ENCODE measurements at regions not wholly inside any gene's neighbourhood (a gene's known extent, or its start where the extent isn't known, plus 50 kb on each side); places are given as distances from the start of the nearest gene placed in this dataset.
A peak's percentile ranks its signal among the peaks of the same experiment; 100 is the strongest.

DNA sequence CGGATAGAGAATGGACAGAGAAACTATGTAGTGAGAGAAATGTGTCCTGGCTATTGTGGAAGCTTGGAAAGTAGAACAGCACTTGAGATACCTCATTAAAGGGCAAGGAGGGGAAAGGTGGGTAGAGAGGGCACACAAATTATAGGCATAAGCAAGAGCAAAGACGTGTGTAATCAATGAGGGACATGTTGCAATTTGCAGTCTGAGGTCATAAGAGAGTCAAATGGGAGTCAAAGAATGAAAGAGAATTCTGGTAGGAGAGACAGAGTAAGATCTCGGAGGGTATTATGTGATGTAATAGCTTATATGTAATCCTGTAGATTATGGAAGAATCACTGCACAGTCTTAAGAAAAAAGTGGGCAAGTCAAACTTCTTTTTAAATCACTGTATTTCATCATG, 312.0 kb upstream of the RGMB start:
- TF ChIP-seq, protein P1, sequence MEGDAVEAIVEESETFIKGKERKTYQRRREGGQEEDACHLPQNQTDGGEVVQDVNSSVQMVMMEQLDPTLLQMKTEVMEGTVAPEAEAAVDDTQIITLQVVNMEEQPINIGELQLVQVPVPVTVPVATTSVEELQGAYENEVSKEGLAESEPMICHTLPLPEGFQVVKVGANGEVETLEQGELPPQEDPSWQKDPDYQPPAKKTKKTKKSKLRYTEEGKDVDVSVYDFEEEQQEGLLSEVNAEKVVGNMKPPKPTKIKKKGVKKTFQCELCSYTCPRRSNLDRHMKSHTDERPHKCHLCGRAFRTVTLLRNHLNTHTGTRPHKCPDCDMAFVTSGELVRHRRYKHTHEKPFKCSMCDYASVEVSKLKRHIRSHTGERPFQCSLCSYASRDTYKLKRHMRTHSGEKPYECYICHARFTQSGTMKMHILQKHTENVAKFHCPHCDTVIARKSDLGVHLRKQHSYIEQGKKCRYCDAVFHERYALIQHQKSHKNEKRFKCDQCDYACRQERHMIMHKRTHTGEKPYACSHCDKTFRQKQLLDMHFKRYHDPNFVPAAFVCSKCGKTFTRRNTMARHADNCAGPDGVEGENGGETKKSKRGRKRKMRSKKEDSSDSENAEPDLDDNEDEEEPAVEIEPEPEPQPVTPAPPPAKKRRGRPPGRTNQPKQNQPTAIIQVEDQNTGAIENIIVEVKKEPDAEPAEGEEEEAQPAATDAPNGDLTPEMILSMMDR (IDR thresholded peaks at IDR 0.05; ENCODE audit: insufficient read depth, low read length, severe bottlenecking) = no peak

DNA sequence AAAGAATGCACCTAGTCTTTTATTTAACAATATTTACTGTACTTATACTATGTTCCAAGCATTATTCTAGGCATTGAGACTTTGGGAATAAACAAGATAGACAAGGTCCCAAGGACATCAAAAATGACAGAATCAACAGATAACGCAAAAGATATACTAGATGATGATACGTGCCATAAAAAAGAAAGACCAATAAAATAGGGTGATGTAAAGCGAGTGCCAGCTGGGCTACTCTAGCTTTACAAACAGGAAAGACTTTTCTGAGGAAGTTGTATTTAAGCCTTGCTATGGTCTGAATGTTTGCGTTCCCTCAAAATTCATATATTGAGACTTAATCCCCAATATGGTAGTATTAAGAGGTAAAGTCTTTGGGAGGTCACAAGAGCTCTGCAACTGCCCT, 310.2 kb upstream of the RGMB start:
- Histone ChIP-seq H3K4me3 (ENCODE audit: low read depth, low read length) (no peak overlapping the region), H3K36me3 (ENCODE audit: control insufficient read depth, insufficient read depth, low read length) (no peaks in the 10 kb centered on the region), H3K27me3 (ENCODE audit: control insufficient read depth, insufficient read depth, low read length) (no peaks in the 10 kb centered on the region)
- DNase-seq (ENCODE audit: low read depth) (no peak), FAIRE-seq (no peak)
- TF ChIP-seq, protein P1 (IDR thresholded peaks at IDR 0.05; ENCODE audit: insufficient read depth, low read length, severe bottlenecking) = no peak

More for the DNA sequence above, 312.0 kb upstream of the RGMB start:
- FAIRE-seq (no peak), DNase-seq (ENCODE audit: low read depth) (peak; percentile 14)
- Histone ChIP-seq H3K4me3 (ENCODE audit: low read depth, low read length) (no peak overlapping the region), H3K36me3 (ENCODE audit: control insufficient read depth, insufficient read depth, low read length) (no peaks in the 10 kb centered on the region), H3K27me3 (ENCODE audit: control insufficient read depth, insufficient read depth, low read length) (no peaks in the 10 kb centered on the region)

DNA sequence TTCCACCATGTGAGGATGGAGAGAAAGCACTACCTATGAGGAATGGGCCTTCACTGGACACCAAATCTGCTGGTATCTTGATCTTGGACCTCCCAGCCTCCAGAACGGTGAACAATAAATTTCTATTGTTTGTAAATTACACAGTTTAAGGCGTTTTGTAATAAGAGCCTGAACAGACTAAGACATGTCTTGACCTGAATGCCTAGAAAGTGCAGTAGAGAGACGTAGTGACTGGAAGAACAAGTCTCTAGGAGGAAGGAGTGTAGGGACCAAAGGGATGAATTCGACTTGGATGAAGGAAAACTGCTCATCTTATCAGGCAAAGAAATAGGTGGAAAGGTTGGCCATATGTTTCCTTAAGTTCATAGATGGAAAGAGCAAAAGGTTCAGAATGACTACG, 309.8 kb upstream of the RGMB start:
- no peak overlapping the region for H3K4me3 ChIP-seq (ENCODE audit: low read depth, low read length)
- no peaks in the 10 kb centered on the region for H3K36me3 ChIP-seq (ENCODE audit: control insufficient read depth, insufficient read depth, low read length)
- DNase-seq (ENCODE audit: low read depth) (peak; percentile 85), FAIRE-seq (no peak)
- H3K27me3 ChIP-seq (ENCODE audit: control insufficient read depth, insufficient read depth, low read length) = no peaks in the 10 kb centered on the region
- TF ChIP-seq, protein P1 (IDR thresholded peaks at IDR 0.05; ENCODE audit: insufficient read depth, low read length, severe bottlenecking) = no peak

DNA sequence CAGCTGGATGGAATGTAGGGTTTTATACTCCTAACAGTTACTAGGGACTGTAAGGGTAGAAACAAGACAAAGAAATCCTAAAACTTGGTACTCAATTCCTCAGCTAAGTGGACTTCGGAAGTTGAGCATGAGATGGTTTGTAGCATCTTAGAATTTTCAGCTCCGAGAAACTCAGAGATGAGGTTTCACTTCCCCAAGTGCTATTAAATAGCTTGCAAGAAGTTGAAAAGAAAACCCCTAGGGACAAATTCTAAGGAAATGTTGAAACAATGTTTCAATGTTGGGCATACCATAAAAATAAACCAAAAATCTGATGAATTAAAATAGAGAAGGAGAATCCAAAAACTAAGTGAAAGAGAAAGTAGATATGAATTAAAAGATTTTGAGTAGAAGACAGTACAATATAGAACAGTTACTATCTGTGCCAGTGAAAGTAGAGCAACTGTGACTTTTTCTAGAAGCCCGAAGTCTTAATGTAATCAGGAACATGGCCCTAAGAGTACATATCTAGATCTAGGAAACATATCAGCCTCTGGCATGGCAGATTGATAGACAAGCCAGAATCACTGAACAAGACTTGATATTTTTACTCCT, 308.6 kb upstream of the RGMB start:
- DNase-seq (ENCODE audit: low read depth) = no peak
- FAIRE-seq = no peak
- TF ChIP-seq, protein P1 (IDR thresholded peaks at IDR 0.05; ENCODE audit: insufficient read depth, low read length, severe bottlenecking) = no peak
- no peaks in the 10 kb centered on the region for H3K36me3 ChIP-seq (ENCODE audit: control insufficient read depth, insufficient read depth, low read length)
- H3K4me3 ChIP-seq (ENCODE audit: low read depth, low read length) = no peak overlapping the region
- no peaks in the 10 kb centered on the region for H3K27me3 ChIP-seq (ENCODE audit: control insufficient read depth, insufficient read depth, low read length)

DNA sequence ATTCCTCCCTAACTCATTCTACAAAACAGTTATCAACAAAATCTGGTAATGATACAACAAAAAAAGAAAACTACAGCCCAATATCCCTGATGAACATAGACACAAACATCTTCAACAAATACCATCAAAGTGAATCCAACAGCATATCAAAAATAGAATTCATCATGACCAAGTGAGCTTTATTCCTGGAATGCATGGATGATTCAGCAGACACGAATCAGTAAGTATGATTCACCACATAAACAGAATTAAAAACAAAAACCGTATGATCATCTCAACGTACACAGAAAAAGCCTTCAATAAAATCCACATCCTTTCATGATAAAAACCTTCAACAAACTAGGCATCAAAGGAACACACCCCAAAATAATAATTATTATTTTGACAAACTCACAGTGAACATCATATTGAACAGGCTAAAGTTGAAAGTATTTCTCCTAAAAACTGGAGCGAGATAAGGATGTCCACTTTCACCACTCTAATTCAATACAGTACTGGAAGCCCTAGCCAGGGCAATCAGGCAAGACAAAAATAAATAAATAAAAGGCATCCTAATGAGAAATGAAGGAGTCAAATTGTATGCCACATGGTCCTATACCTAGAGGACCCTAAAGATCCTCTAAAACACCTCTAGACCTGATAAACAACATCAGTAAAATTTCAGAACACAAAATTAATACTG, 305.1 kb upstream of the RGMB start:
- Histone ChIP-seq H3K4me3 (ENCODE audit: low read depth, low read length) (no peak overlapping the region), H3K27me3 (ENCODE audit: control insufficient read depth, insufficient read depth, low read length) (no peaks in the 10 kb centered on the region), H3K36me3 (ENCODE audit: control insufficient read depth, insufficient read depth, low read length) (no peaks in the 10 kb centered on the region)
- no peak for FAIRE-seq
- peak; percentile 91 for DNase-seq (ENCODE audit: low read depth)
- TF ChIP-seq, protein P1 (IDR thresholded peaks at IDR 0.05; ENCODE audit: insufficient read depth, low read length, severe bottlenecking) = no peak
